GM18507 (cell line): ENCODE measurements at regions not wholly inside any gene's neighbourhood (a gene's known extent, or its start where the extent isn't known, plus 50 kb on each side); places are given as distances from the start of the nearest gene placed in this dataset.

Source experiments
- DNase-seq: peaks from one replicate; pipeline ENCODE4 v3.0.0; 2011; ENCODE audit warnings: low read depth; ENCODE audit not compliant: insufficient read length; ENCODE audit errors: extremely low spot score
- FAIRE-seq: peaks from 2 replicates; lab custom pipeline; 2011; peaks lifted over from hg19 to GRCh38; lab: Jason Lieb, UNC

GRCh38 chr2:188079196-188079595 lies 212.5 kb upstream of the GULP1 start:
- DNase-seq: no peak
- FAIRE-seq: no peak

DNA sequence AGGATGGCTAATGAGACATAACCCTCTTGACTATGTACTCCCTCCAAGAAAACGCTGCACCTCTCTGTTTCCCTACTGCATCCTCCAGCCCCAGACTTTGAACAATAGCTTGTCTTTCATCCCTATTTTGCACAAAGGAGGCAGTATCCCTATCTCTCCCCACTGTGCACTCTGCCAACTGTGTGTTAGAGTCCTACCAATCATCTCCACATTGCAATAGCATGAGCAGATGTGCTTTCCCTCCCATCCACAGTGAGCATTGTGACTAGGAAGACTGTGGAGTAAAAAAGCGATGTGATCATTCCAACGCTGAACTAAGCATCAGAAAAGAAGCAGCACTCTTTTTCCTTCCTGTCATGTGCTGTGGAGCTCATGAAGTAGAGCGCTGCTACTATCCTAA lies 206.3 kb upstream of the GULP1 start:
- DNase-seq: no peak
- no peak for FAIRE-seq

GRCh38 chr2:188089901-188090300 lies 201.8 kb upstream of the GULP1 start:
- FAIRE-seq (no peak), DNase-seq (no peak)

- DNase-seq: no peak
- FAIRE-seq: no peak
These were observed 200.5 kb upstream of the GULP1 start for GRCh38 chr2:188091220-188091619.

DNA sequence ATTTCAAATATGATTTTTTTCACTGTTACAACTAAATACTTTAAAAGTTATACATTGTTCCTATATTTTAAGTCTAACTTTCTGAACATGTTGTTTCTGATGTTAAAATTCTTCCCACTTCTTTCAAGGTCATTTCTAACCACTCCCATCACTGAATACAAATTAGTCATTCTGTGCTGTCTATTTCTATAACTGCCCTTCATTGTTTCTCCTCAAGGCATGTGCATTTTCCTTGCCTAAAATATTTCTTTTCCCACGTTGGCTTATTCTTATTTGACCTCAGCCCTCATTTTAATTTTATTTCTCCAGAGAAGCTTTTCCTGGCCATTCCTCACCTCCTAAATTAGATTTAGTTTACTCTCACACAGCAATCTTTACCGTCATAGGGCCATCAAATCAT lies 198.9 kb upstream of the GULP1 start:
- FAIRE-seq (no peak), DNase-seq (no peak)

DNA sequence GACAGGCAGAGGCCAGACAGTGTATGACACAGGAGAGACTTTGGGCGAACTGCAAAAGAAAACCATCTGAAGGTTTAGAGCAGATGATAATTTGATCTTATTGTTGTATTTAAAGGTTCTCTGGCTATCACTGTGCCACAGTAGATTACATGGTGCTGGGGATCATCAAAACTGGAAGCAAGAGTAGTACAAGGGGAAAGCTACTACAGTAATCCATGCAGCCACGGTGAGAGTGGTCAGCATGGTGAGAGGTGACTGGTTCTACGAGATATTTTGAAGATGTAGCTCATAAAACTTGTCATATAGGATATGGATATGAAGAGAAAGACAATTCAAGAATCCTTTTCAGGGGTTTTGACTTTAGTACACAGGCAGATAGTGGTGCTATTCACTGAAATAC lies 194.8 kb upstream of the GULP1 start:
- DNase-seq (no peak), FAIRE-seq (no peak)

- no peak for DNase-seq
- FAIRE-seq: no peak
These were observed 188.8 kb upstream of the GULP1 start for GRCh38 chr2:188102881-188103280.

- FAIRE-seq (no peak), DNase-seq (no peak)
These were observed 177.7 kb upstream of the GULP1 start for GRCh38 chr2:188114014-188114413.

DNA sequence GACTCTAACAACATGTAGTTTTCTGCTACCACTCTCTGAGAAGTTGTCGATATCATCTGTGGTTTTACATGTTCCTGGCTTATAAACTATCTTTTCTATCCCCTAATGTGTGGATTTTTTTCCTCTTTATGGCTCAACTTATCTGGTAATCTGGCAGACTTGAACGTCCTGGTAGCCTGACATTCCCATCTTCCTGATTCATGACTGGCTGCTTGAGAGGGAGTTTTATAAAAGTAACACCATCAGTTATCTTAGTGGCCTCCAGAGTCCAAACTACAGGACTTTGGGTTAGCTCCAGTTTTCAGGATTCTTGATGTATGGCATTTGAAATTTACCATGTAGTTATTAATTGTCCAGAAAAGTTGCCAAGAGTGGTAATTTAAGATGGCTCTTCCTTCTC lies 174.0 kb upstream of the GULP1 start:
- FAIRE-seq (no peak), DNase-seq (no peak)

GRCh38 chr2:188118431-188118830 lies 173.2 kb upstream of the GULP1 start:
- DNase-seq (no peak), FAIRE-seq (no peak)

DNA sequence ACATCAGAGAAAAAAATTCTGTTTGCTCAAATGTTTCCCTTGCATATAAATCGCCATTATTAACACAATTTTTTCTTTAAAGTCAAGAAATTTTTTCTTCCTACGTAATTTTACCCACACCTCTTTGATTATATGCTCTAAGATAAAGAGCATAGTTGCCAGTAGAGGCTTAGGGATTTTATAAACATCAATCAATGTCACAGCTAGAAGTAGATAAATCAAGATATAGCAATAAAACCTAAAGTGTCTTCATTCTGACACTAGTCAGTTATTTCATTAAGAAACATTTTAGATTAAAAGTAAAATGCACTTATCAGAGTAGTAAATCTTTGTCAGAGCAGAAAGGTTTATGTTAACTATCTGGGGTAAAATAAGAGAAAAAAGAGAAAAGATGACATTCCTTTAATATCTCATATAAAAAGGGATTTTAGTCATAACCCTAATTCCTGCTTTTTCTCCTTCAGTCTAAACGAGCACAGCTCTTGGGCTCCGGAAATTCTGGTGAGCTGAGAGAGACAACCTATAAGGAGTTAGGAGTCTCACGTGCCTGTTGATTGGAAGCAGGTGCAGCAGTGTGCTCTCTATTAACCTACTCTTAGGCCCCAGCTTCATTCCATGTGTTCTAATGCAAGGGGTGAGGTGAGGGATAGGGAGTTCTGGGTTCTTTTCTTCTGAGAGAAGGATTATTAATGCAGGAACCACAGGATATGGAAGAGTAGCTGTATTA lies 172.4 kb upstream of the GULP1 start:
- no peak for FAIRE-seq
- DNase-seq: no peak

GRCh38 chr2:188122985-188123384 lies 168.7 kb upstream of the GULP1 start:
- FAIRE-seq: no peak
- no peak for DNase-seq

- FAIRE-seq (no peak), DNase-seq (no peak)
These were observed 162.0 kb upstream of the GULP1 start for GRCh38 chr2:188129677-188130076.

GRCh38 chr2:188130317-188130716 lies 161.4 kb upstream of the GULP1 start:
- no peak for DNase-seq
- no peak for FAIRE-seq

- FAIRE-seq (no peak), DNase-seq (no peak)
These were observed 160.4 kb upstream of the GULP1 start for GRCh38 chr2:188131281-188131680.

DNA sequence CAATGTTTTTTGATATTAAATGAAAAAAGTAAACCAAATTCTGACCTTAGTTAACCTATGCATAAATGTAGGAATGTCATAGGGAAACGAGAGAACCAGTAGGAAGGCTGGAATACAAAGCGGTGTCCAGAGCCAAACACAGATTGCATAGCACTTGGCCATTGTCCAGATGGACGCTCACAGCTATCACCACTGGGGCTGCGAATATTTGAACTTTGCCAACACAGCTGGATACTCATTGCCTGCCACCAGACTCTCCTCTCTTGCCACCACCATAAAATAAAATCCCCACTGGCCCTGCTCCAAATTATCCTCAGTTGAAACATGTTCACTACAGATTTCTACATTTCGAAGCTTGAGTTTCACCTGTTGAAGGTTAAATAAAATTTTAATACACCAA lies 159.3 kb upstream of the GULP1 start:
- DNase-seq (no peak), FAIRE-seq (no peak)

DNA sequence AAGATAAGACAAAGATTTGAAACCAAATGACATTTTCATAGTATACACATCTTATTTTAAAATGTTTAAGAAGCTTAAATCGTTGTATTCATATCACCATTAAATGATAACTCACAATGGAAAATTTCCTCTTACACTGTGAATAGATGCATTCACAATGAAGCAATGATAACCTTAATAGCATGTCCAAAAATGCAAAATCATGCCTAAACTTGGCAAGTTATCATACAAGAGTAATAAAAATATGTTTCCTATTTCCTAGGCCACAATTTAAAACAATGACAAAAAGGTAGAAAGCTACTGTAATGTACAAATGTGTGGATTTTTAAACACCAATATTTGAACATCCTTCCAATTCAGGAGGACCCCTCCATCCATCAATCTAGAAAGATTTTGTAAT lies 157.4 kb upstream of the GULP1 start:
- no peak for DNase-seq
- FAIRE-seq: no peak

- no peak for DNase-seq
These were observed 153.4 kb upstream of the GULP1 start for GRCh38 chr2:188138313-188138712.

GRCh38 chr2:188142088-188142487 lies 149.6 kb upstream of the GULP1 start:
- no peak for DNase-seq
- no peak for FAIRE-seq

More at GRCh38 chr2:188138313-188138712, 153.4 kb upstream of the GULP1 start:
- no peak for FAIRE-seq

GRCh38 chr2:188142636-188143295 lies 148.9 kb upstream of the GULP1 start:
- no peak for FAIRE-seq

GRCh38 chr2:188145885-188146284 lies 145.8 kb upstream of the GULP1 start:
- no peak for DNase-seq
- no peak for FAIRE-seq

More at GRCh38 chr2:188142636-188143295, 148.9 kb upstream of the GULP1 start:
- DNase-seq: no peak
